ENCODE measurements at regions not wholly inside any gene's neighbourhood (a gene's known extent, or its start where the extent isn't known, plus 50 kb on each side); places are given as distances from the start of the nearest gene placed in this dataset.

GRCh38 chr13:26819046-26819445 is 58.5 kb upstream of the GPR12 start:
- TF ChIP-seq CTCF (IDR thresholded peaks at IDR 0.05) = no peak
- TF ChIP-seq POLR2A (IDR thresholded peaks at IDR 0.05) = no peak

Measured in adrenal gland (tissue), 5 donors.